HepG2 (cell line): ENCODE measurements at regions not wholly inside any gene's neighbourhood (a gene's known extent, or its start where the extent isn't known, plus 50 kb on each side); places are given as distances from the start of the nearest gene placed in this dataset.
A peak's percentile ranks its signal among the peaks of the same experiment; 100 is the strongest.

Source experiments
- FOXO1 ChIP-seq: sonication (generic); formaldehyde crosslinking; IDR thresholded peaks from 2 replicates; pipeline ENCODE4 v1.4.0; 2020; ENCODE audit warnings: missing genetic modification reagents
- JARID2 ChIP-seq: sonication (generic); formaldehyde crosslinking; IDR thresholded peaks from 2 replicates; pipeline ENCODE4 v1.8.1; 2023; ENCODE audit warnings: missing genetic modification reagents, inconsistent platforms; ENCODE audit not compliant: insufficient replicate concordance
- JUNB ChIP-seq: sonication (generic); formaldehyde crosslinking; IDR thresholded peaks from 2 replicates; pipeline ENCODE4 v1.8.0; 2022; ENCODE audit warnings: missing genetic modification reagents, mild to moderate bottlenecking, borderline replicate concordance
- MIER3 ChIP-seq: IDR thresholded peaks from 2 replicates; pipeline ENCODE4 v1.6.1; 2016; ENCODE audit warnings: missing compliant biosample characterization, borderline replicate concordance
- NBN ChIP-seq: fragments of 450-650 bp; conservative IDR thresholded peaks from 2 replicates; pipeline ENCODE4 v1.6.1; 2017
- RARG ChIP-seq: sonication (generic); formaldehyde crosslinking; IDR thresholded peaks from 2 replicates; pipeline ENCODE4 v1.4.0; 2020; ENCODE audit warnings: low read depth, mild to moderate bottlenecking, missing genetic modification reagents
- REL ChIP-seq: sonication (generic); formaldehyde crosslinking; conservative IDR thresholded peaks from 2 replicates; pipeline ENCODE4 v1.8.0; 2022; ENCODE audit warnings: mild to moderate bottlenecking, missing genetic modification reagents, moderate library complexity
- SMAD1 ChIP-seq: sonication (generic); formaldehyde crosslinking; IDR thresholded peaks from 2 replicates; pipeline ENCODE4 v1.4.0; 2020; ENCODE audit warnings: missing genetic modification reagents, low read depth, mild to moderate bottlenecking, borderline replicate concordance
- SMAD3 ChIP-seq: sonication (generic); formaldehyde crosslinking; IDR thresholded peaks from 2 replicates; pipeline ENCODE4 v1.4.0; 2020; ENCODE audit warnings: missing genetic modification reagents
- SMC3 ChIP-seq: IDR thresholded peaks from 2 replicates; pipeline ENCODE4 v1.6.1; 2011; ENCODE audit warnings: low read length, improper control_type of control experiment
- ZNF570 ChIP-seq: sonication (generic); formaldehyde crosslinking; IDR thresholded peaks from 2 replicates; pipeline ENCODE4 v1.4.0; 2020; ENCODE audit warnings: mild to moderate bottlenecking, missing genetic modification reagents, borderline replicate concordance
- TF ChIP-seq, protein P1 (sequence below): IDR thresholded peaks from 2 replicates; pipeline ENCODE4 v1.6.1; 2016; ENCODE audit warnings: low read depth, missing genetic modification reagents, missing compliant biosample characterization
- TF ChIP-seq, protein P2 (sequence below): sonication (generic); formaldehyde crosslinking; IDR thresholded peaks from 2 replicates; pipeline ENCODE4 v1.4.0; 2020; ENCODE audit warnings: low read depth, missing genetic modification reagents
- TF ChIP-seq, protein P3 (sequence below): sonication (generic); formaldehyde crosslinking; IDR thresholded peaks from 2 replicates; pipeline ENCODE4 v1.4.0; 2020; ENCODE audit warnings: missing genetic modification reagents

DNA sequence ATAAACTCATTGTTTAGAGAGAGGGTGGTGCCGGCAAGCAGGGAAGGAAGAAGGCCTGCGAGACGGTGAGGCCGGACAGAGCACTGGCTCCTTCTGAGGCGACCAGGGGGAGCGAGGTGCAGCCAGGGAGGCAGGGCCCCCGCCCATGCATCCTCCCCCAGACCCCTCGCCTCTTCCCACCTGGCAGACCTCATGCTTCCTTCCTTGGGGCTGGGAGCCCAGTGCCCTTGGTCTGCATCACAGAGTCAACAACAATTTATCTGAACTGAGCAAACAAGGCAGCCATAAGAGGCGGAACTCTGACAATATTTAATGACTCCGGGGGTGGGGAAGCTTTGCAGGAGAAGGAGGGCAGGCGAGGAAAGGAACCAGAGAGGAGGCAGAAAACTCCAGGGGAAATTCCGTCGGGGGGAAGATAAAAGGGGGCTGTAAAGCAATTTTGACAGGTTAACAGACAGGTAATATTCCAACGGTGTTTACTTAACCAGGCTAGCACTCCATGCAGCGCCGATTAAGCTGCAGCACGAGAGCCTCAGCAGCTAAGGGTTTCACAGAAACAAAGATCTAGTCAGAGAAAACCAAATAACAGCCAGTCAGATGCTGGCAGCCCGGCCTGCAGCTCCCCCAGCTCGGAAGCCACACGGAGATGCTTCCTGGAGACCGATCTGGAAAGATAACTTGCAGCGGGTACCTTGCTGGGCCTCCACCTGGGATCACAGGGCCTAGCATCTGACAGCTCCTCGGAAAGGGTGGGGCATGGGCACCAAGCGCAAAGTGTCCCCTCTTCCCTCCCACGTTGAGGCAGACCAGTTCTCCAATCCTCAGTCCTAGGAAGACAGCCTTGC is 398.2 kb downstream of the SOX9 start (continued):
- TF ChIP-seq, protein P1, sequence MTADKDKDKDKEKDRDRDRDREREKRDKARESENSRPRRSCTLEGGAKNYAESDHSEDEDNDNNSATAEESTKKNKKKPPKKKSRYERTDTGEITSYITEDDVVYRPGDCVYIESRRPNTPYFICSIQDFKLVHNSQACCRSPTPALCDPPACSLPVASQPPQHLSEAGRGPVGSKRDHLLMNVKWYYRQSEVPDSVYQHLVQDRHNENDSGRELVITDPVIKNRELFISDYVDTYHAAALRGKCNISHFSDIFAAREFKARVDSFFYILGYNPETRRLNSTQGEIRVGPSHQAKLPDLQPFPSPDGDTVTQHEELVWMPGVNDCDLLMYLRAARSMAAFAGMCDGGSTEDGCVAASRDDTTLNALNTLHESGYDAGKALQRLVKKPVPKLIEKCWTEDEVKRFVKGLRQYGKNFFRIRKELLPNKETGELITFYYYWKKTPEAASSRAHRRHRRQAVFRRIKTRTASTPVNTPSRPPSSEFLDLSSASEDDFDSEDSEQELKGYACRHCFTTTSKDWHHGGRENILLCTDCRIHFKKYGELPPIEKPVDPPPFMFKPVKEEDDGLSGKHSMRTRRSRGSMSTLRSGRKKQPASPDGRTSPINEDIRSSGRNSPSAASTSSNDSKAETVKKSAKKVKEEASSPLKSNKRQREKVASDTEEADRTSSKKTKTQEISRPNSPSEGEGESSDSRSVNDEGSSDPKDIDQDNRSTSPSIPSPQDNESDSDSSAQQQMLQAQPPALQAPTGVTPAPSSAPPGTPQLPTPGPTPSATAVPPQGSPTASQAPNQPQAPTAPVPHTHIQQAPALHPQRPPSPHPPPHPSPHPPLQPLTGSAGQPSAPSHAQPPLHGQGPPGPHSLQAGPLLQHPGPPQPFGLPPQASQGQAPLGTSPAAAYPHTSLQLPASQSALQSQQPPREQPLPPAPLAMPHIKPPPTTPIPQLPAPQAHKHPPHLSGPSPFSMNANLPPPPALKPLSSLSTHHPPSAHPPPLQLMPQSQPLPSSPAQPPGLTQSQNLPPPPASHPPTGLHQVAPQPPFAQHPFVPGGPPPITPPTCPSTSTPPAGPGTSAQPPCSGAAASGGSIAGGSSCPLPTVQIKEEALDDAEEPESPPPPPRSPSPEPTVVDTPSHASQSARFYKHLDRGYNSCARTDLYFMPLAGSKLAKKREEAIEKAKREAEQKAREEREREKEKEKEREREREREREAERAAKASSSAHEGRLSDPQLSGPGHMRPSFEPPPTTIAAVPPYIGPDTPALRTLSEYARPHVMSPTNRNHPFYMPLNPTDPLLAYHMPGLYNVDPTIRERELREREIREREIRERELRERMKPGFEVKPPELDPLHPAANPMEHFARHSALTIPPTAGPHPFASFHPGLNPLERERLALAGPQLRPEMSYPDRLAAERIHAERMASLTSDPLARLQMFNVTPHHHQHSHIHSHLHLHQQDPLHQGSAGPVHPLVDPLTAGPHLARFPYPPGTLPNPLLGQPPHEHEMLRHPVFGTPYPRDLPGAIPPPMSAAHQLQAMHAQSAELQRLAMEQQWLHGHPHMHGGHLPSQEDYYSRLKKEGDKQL (CRISPR knock-in tag): peak; percentile 96
- TF ChIP-seq JUNB: peak; percentile 81; the same call in 1 of the 2 replicates
- TF ChIP-seq NBN: no peak
- TF ChIP-seq, protein P2, sequence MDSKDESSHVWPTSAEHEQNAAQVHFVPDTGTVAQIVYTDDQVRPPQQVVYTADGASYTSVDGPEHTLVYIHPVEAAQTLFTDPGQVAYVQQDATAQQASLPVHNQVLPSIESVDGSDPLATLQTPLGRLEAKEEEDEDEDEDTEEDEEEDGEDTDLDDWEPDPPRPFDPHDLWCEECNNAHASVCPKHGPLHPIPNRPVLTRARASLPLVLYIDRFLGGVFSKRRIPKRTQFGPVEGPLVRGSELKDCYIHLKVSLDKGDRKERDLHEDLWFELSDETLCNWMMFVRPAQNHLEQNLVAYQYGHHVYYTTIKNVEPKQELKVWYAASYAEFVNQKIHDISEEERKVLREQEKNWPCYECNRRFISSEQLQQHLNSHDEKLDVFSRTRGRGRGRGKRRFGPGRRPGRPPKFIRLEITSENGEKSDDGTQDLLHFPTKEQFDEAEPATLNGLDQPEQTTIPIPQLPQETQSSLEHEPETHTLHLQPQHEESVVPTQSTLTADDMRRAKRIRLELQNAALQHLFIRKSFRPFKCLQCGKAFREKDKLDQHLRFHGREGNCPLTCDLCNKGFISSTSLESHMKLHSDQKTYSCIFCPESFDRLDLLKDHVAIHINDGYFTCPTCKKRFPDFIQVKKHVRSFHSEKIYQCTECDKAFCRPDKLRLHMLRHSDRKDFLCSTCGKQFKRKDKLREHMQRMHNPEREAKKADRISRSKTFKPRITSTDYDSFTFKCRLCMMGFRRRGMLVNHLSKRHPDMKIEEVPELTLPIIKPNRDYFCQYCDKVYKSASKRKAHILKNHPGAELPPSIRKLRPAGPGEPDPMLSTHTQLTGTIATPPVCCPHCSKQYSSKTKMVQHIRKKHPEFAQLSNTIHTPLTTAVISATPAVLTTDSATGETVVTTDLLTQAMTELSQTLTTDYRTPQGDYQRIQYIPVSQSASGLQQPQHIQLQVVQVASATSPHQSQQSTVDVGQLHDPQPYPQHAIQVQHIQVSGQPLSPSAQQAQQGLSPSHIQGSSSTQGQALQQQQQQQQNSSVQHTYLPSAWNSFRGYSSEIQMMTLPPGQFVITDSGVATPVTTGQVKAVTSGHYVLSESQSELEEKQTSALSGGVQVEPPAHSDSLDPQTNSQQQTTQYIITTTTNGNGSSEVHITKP (CRISPR knock-in tag): peak; percentile 72; the same call in 1 of the 2 replicates
- TF ChIP-seq, protein P3, sequence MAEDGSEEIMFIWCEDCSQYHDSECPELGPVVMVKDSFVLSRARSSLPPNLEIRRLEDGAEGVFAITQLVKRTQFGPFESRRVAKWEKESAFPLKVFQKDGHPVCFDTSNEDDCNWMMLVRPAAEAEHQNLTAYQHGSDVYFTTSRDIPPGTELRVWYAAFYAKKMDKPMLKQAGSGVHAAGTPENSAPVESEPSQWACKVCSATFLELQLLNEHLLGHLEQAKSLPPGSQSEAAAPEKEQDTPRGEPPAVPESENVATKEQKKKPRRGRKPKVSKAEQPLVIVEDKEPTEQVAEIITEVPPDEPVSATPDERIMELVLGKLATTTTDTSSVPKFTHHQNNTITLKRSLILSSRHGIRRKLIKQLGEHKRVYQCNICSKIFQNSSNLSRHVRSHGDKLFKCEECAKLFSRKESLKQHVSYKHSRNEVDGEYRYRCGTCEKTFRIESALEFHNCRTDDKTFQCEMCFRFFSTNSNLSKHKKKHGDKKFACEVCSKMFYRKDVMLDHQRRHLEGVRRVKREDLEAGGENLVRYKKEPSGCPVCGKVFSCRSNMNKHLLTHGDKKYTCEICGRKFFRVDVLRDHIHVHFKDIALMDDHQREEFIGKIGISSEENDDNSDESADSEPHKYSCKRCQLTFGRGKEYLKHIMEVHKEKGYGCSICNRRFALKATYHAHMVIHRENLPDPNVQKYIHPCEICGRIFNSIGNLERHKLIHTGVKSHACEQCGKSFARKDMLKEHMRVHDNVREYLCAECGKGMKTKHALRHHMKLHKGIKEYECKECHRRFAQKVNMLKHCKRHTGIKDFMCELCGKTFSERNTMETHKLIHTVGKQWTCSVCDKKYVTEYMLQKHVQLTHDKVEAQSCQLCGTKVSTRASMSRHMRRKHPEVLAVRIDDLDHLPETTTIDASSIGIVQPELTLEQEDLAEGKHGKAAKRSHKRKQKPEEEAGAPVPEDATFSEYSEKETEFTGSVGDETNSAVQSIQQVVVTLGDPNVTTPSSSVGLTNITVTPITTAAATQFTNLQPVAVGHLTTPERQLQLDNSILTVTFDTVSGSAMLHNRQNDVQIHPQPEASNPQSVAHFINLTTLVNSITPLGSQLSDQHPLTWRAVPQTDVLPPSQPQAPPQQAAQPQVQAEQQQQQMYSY (CRISPR knock-in tag): no peak
- TF ChIP-seq ZNF570 (CRISPR knock-in tag): no peak
- TF ChIP-seq SMC3: peak; percentile 6; the same call in 1 of the 2 replicates
- peak; percentile 15; the same call in 1 of the 2 replicates for TF ChIP-seq SMAD3 (CRISPR knock-in tag)
- no peak for TF ChIP-seq RARG (CRISPR knock-in tag)
- no peak for TF ChIP-seq REL (CRISPR knock-in tag)
- TF ChIP-seq FOXO1 (CRISPR knock-in tag): peak; percentile 83
- no peak for TF ChIP-seq JARID2
- TF ChIP-seq SMAD1 (CRISPR knock-in tag): no peak
- peak; percentile 25; the same call in 1 of the 2 replicates for TF ChIP-seq MIER3
